HG03045 (cell line): ENCODE measurements at regions not wholly inside any gene's neighbourhood (a gene's known extent, or its start where the extent isn't known, plus 50 kb on each side); places are given as distances from the start of the nearest gene placed in this dataset.
A peak's percentile ranks its signal among the peaks of the same experiment; 100 is the strongest.

Experiments
- ATAC-seq: cut with Tn5 transposase; IDR thresholded peaks from one replicate; pipeline ENCODE4 v1.9.1; 2021; ENCODE audit warnings: mild to moderate bottlenecking, moderate library complexity; ENCODE audit not compliant: unreplicated experiment

GRCh38 chr2:64196963-64197362 is 52.7 kb upstream of the PELI1 start:
- no peak for ATAC-seq

DNA sequence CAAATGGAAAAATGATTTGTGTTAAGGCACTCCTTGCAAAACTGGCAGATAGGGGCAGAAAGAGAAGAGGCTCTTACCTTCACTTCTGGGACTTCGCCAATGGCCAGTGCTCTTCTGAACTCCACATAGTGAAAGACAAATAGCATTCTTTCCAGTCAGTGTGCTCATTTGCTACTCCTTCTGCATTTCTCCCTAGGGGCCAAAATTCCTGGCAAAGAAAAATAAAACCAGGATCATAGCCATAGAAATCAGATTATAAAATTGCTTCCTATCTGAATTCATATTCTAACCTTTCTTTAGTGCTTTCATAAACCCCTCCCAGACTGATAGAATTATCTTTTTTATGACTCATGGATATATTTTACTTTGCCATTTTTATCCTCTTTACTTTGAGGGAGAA is 56.9 kb upstream of the PELI1 start:
- ATAC-seq, result no peak

GRCh38 chr2:64202206-64202845 is 58.1 kb upstream of the PELI1 start:
- ATAC-seq, result no peak

DNA sequence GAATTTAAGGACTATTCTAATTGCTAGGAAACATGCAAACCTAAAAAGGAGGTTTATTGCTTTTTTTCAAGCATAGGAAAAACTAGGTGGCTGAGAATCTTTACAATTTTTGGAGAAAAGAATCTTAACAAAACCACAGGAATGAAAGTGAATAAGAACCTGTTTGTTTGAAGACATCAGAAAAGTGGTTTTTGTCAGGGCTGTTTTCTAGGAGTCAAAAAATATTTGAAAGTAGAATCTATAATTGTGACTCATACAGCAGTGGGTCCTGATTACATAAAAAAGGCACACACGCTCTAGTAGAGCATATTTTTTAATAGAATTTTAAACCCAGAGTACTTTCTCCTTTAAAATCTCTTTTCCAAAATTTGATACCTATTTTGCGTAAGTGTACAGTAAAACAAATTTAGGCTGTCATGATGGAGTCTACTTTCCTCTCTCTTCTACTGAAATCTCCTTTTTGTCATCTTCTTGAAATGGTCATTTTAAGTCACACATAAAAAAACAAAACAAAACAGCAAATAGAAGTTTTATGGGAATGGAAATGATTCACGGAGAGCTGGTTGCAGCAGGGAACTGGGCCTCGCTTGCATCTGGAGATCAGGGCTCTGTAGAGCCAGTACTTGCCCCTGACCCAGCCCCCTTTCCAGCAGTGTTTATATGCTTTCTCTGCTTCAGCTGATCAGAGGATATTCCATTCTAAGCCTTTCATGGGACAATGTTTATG is 59.1 kb upstream of the PELI1 start:
- ATAC-seq, result no peak

DNA sequence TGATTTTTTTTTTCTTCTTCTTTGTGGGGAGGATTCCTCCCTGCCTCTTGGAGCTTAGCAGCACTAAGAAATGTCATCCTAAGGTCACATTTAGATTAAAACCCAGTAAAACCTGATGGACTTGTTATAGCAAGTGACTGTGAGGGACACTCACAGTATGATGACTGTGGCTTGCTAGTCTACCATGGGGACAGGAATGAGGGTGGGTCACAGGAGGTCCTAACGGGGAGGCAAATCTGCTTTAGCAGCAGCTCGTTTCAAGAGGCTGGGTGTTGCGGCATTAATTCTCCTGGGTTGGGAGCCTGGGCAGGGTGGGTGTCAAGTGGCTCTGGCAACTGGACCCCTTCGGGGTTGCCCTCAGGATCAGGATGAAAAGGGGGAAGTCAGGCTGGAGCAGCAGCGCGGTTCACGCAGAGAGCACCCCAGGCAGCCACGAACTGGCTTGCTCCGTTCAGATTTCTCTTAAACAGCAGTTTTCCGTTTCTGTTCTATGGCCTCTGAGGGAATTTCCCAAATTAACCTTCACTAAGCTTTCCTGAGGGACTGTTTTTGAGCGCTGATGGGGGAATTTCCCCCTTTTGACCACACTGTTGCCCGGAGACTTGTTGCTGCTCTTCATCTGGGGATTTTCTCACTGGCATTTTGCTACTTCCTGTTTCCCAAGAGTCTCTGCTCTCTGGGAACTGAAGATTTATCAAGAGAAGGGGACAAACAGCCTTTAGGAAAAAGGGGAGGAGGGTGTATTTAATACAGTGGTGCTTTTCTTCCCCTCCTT is 59.8 kb upstream of the PELI1 start:
- peak; percentile 77 for ATAC-seq

- no peak for ATAC-seq
Measured at GRCh38 chr2:64204703-64205102, 60.5 kb upstream of the PELI1 start.

- no peak for ATAC-seq
Measured at GRCh38 chr2:64205415-64205814, 61.2 kb upstream of the PELI1 start.

GRCh38 chr2:64207573-64207972 is 63.4 kb upstream of the PELI1 start:
- ATAC-seq, result no peak

DNA sequence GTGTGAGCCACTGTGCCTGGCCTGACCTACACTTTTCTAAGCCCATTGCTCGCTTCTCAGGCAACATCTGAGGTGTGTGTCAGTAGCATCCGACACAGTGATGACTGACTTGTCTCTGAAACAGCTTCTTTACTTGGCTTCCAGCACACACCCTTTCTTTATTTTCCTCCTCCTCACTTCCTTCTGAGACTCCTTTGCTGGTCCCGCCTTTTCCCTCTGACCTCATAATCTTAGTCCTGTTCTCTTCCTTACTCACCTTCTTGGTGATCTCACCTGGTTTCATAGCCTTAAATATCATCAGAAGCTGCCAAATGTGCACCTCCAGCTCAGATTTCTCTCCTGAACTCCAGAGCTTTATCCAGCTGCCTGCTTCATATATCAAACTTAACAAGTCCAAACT is 66.6 kb upstream of the PELI1 start:
- no peak for ATAC-seq

DNA sequence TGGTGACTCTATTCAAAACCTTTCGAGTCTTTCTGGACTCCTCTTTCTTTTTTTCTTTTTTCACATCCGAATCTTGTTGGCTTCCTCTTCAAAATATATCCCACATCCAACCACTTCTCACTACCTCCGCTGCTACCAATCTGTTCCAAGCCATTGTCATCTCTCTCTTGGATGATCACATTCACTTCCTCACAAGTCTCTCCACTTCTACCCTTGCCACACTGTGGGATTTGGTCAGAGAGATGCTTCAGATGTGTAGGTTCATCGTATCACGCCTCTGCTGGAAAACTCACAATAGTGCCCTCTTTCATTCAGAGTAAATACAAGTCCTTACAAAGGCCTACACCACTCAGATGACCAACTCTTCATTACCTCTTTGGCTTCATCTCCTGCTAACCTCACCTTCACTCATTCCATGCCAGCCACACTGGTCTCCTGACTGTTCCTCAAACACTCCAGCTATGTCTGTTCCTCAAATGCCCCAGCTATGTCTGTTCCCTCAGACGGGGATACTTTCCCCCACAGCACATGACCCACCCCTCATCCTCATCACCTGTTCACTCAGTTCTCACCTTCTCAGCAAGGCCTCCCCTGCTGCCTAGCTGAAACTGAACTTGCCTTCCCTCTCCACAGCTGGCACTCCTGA is 67.2 kb upstream of the PELI1 start:
- ATAC-seq, result no peak

- ATAC-seq, result no peak
Measured at GRCh38 chr2:64212346-64212745, 68.1 kb upstream of the PELI1 start.

DNA sequence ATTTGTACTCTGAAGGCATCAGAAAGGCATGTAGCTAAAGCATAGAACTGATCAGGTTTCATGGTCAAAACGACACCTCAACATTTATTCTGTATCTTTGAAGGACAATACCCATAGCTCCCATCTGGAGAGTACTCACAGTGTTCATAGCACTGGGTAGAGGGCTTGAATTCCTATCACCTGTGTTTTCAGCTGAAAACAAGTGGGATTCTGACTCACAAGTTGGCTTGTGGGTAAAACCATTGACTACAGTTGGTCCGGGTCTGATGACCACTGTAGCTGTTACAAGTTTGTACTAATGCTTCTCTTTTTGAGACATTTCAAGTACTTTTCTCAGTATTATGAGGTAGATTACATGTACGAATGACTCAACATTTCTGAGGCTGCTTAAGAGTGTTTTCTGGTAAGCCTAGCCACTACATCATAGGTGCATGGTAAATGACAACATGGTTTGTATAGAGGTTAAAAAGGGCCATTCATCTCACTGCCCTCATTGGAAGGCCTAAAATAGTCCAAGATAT is 68.6 kb upstream of the PELI1 start:
- ATAC-seq, result peak; percentile 33

DNA sequence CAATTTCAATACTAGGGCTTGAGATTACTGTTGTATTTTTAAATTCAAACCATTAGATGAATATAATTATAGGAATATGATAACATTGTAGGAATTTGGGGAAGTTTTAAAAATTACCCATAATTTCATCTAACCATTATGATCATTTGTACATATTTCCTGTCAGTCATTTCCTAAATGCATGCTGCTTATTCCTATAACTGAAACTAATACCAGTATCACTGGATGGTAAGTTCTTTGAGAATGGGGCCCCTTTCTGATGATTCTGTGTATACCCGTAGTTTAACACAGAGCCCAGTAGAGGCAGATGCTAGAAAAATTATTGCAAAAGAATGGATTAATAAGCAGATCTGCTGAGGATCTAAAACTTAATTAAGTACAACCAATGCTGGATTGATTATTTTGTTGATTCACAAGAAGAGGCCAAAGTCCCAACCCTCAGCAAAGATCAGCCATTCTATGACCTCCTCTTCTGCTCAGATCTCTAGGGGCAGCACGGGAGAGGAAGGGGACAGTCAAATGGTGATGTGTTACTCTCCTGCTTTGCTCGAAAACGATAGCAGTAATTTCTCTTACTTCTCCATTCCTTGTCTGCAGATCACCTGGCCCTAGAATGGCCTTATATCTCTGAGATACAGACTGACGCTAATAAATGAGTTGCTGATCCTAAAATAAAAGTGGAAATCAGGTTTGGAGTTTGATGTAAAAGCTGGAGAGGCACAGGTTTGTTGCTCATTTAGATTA is 69.5 kb upstream of the PELI1 start:
- peak; percentile 48 for ATAC-seq

DNA sequence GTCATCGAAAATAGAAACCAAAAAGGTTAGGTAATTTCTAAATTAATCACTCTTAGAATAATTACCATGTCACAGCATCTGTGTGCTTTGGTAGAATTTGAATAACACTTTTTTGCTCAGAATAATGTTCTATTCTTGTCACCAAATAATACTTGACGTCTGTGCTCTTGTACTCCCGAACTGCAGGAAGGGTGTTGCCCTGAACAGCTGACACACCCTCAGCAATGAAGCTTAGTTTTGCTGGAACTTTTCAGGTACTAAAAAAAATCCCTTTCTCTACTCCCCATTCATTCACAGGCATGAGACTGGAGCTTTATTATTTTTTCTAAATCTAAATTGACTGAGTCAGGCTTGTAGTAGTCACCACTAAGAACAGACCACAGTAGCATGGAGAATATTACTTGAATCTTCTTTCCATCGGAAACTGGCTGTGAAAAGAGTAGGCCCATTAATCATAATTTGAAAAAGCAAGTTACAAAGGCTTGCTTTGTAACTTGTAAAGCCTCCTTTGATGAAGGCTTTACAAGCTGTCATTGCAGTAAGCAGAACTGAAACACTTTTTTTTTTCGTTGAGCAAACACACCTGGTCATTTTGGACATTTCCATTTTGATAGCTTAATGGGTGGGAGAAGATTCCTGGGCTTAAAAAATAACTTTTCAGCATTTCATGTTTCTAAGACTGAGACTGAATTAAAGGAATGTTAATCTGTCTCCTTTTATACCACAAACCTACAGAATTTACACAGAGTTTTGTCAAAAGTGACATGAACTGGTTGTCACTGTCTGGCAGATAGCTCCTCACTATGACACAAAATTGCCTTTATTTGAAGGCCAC is 70.3 kb upstream of the PELI1 start:
- peak; percentile 63 for ATAC-seq

- ATAC-seq, result no peak
Measured at GRCh38 chr2:64217198-64217869, 73.1 kb upstream of the PELI1 start.

GRCh38 chr2:64218137-64218802 is 74.0 kb upstream of the PELI1 start:
- no peak for ATAC-seq

DNA sequence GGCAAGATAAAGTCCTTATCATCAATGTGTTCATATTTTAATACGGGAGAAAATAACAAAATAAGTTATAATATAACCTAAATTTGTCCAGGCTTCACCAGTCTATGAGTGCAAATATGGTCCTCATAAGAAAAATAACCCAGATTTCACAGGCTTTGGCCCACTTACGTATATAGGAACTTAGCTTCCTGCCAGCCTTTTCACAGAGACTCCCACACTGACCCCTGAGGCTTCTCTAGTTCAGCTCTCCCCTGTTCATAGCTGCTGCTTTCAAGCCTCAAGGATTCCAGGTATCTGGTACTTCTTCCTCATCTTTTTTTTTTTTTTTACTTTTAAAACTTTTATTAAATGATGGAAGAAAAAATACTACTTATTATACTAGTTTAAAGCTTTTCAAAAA is 74.9 kb upstream of the PELI1 start:
- ATAC-seq, result no peak

- ATAC-seq, result no peak
Measured at GRCh38 chr2:64220265-64220664, 76.0 kb upstream of the PELI1 start.
